Mesodermal cell (in vitro differentiated cells): ENCODE measurements at regions not wholly inside any gene's neighbourhood (a gene's known extent, or its start where the extent isn't known, plus 50 kb on each side); places are given as distances from the start of the nearest gene placed in this dataset.

ENCODE experiments used
- H3K27ac ChIP-seq: 2 replicates; pipeline ENCODE4 v1.7.0; 2013; ENCODE audit warnings: mild to moderate bottlenecking, low read depth, low read length, moderate library complexity; ENCODE audit not compliant: severe bottlenecking
- H3K36me3 ChIP-seq: 2 replicates; pipeline ENCODE4 v1.7.1; 2013; ENCODE audit warnings: mild to moderate bottlenecking, low read length, moderate library complexity; ENCODE audit not compliant: control insufficient read depth, insufficient read depth
- H3K4me1 ChIP-seq: one replicate; pipeline ENCODE4 v1.7.1; 2013; ENCODE audit warnings: mild to moderate bottlenecking, low read length; ENCODE audit not compliant: insufficient read depth, control insufficient read depth, poor library complexity, severe bottlenecking
- H3K4me3 ChIP-seq: 2 replicates; pipeline ENCODE4 v1.7.0; 2013; ENCODE audit warnings: low read length, control low read depth, mild to moderate bottlenecking; ENCODE audit not compliant: insufficient read depth, poor library complexity, severe bottlenecking; ENCODE audit errors: extremely low read depth
- H3K9me3 ChIP-seq: 2 replicates; pipeline ENCODE4 v1.7.1; 2013; ENCODE audit warnings: mild to moderate bottlenecking, low read length, moderate library complexity; ENCODE audit not compliant: control insufficient read depth
- WGBS, 2 experiments: methylation state at CpG; one replicate each; pipeline ENCODE4 v1.1.5; 2013; ENCODE audit warnings: missing lambda C conversion rate in 2 of 2; ENCODE audit not compliant: insufficient coverage in 2 of 2; 5-methylcytosine and 5-hydroxymethylcytosine counted together

- 60 to 94% methylated on average over 1 to 2 of the region's 7 CpGs for WGBS, 2 experiments
- no peak overlapping the region for H3K4me3 ChIP-seq
- H3K9me3 ChIP-seq: no peaks in the 10 kb centered on the region
- peaks cover 12% of the 10 kb centered on the region for H3K4me1 ChIP-seq
- H3K27ac ChIP-seq: no peak overlapping the region
- H3K36me3 ChIP-seq: no peaks in the 10 kb centered on the region
Observed at GRCh38 chr6:165822501-165822900, 159.5 kb upstream of the PDE10A start.

DNA sequence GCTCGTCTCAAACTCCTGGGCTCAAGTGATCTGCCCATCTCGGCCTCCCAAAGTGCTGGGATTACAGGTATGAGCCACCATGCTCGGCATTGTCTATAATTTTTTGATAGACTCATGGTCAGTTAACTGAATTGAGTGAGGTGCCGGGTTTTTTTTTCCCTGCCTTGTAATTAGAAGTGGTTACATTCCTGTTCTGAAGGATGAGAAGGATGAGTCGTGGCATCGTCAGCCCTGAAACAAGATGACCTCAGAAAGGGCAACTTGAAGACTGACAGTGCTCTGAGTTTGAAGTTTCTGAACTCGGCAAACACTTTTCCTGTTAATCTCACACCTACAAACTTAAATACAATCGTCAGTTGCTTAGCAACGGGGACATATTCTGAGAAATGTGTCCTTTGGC lies 158.7 kb upstream of the PDE10A start:
- no peak overlapping the region for H3K27ac ChIP-seq
- 87% methylated on average over 5 to 6 of the region's 9 CpGs for WGBS, 2 experiments

DNA sequence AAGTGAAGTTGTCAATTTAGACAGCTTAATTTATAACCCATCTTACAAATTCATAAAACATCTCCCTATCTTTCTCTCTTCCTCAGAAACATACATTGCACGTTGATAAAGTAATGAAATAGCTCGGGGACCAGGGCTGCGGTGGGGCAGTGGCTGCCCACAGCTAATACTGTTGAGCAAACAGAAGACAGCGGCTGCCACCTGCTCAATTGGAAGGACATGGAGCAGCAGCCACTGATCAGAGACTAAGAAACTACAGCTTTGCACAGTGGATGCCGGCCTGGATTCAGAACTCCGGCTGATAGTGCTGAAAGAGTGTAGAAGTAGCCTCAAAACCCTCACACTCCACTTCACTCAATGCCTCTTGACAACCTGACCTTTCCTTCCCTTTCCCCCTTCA lies 157.9 kb upstream of the PDE10A start:
- Histone ChIP-seq H3K4me3 (no peak overlapping the region), H3K9me3 (no peaks in the 10 kb centered on the region), H3K36me3 (no peaks in the 10 kb centered on the region), H3K4me1 (peaks cover 12% of the 10 kb centered on the region), H3K27ac (no peak overlapping the region)
- 83 to 87% methylated on average over 4 to 5 of the region's 6 CpGs for WGBS, 2 experiments

More for the DNA sequence above, 158.7 kb upstream of the PDE10A start:
- H3K4me3 ChIP-seq: no peak overlapping the region
- no peaks in the 10 kb centered on the region for H3K36me3 ChIP-seq
- peaks cover 12% of the 10 kb centered on the region for H3K4me1 ChIP-seq
- H3K9me3 ChIP-seq: no peaks in the 10 kb centered on the region

DNA sequence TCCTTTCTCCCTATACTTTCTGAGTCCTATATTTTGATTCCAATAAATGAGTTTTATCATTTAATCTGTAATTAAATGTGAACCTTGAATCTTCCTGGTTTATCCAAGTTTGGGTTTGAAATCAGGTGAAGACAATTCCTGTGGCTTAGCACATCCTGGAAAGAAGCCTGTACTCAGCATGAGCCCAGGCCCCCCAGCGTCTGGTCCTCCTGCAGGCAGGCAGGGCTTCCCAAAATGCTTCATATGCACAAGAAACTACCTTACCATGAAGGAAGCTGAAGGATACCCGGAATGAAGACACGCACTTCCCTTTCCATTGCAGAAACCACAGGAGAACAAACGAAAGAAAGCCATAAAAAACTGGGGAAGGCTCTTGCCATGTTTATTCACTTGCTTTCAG lies 157.4 kb upstream of the PDE10A start:
- H3K27ac ChIP-seq: no peak overlapping the region
- H3K4me3 ChIP-seq: no peak overlapping the region
- H3K36me3 ChIP-seq: no peaks in the 10 kb centered on the region
- H3K4me1 ChIP-seq: peaks cover 12% of the 10 kb centered on the region
- 27 to 47% methylated on average over 3 to 4 of the region's 4 CpGs for WGBS, 2 experiments
- no peaks in the 10 kb centered on the region for H3K9me3 ChIP-seq

GRCh38 chr6:165819394-165819793 lies 156.4 kb upstream of the PDE10A start:
- 53 to 61% methylated on average over 19 to 21 of the region's 21 CpGs for WGBS, 2 experiments
- H3K9me3 ChIP-seq: no peaks in the 10 kb centered on the region

DNA sequence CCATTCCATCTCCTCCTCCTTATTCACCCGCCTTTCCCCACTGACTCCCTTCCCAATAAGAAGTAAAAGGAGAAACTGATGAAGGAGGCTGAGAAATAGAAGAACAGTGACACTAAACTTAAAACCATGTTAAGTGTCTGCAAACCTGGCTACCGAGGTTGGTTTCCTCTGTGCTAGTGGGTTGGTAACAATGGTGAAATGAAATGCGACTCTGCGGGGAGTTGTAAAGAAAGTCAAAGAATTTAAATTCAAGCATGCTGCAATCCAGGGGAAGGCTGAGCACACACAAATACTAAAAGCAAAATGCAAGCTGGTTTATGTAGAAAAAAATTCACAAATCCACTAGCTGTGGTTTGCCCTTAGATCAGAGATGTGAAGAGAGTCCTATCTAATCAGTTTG lies 155.2 kb upstream of the PDE10A start:
- no peaks in the 10 kb centered on the region for H3K36me3 ChIP-seq
- H3K9me3 ChIP-seq: no peaks in the 10 kb centered on the region
- no peak overlapping the region for H3K4me3 ChIP-seq
- no peak overlapping the region for H3K27ac ChIP-seq
- H3K4me1 ChIP-seq: peaks cover 8% of the 10 kb centered on the region
- WGBS, 2 experiments: 17 to 20% methylated on average over 1 of the region's 4 CpGs

More at GRCh38 chr6:165819394-165819793, 156.4 kb upstream of the PDE10A start:
- no peaks in the 10 kb centered on the region for H3K36me3 ChIP-seq
- H3K27ac ChIP-seq: no peak overlapping the region
- peaks cover 12% of the 10 kb centered on the region for H3K4me1 ChIP-seq
- no peak overlapping the region for H3K4me3 ChIP-seq

DNA sequence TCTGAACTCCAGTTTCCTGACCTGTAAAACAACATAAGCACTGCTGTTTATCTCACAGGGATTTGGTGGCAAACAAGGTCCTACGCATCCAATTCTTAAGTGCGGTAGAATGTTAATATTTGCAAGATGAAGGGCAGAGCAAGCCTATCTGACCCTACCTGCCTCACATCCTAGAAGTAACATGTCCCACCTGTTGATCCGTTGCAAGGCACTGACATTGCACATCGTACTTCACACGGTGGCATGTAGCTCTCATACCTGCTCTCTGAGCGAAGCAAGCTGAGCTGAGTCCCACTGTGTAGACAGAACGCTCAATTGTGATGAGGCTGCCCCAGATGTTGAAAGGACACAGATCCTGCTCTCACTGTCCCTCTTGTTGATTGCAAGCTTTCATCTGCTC lies 154.7 kb upstream of the PDE10A start:
- no peak overlapping the region for H3K27ac ChIP-seq
- 81 to 86% methylated on average over 5 to 7 of the region's 7 CpGs for WGBS, 2 experiments
- no peaks in the 10 kb centered on the region for H3K36me3 ChIP-seq
- no peak overlapping the region for H3K4me3 ChIP-seq
- H3K4me1 ChIP-seq: peaks cover 8% of the 10 kb centered on the region
- no peaks in the 10 kb centered on the region for H3K9me3 ChIP-seq

DNA sequence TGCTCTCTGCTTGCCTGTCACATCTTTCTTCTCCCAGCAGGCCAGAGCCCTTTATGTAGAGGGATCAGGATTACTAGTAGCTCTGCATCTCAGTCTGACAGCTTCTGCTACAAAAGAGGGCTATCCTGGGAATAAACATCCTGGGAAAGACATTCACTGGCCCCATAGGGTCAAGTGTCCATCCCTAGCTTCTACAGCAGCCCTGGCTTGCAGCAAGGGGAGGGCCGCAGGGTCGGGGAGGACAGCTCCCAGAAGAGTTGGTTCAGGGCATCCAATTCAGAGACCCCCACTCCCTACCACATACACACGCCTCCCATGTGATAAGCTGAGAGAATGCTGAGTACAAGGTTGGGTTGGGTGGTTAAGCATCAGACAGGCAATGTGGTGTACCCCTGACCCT lies 154.1 kb upstream of the PDE10A start:
- Histone ChIP-seq H3K4me3 (no peak overlapping the region), H3K27ac (no peak overlapping the region), H3K36me3 (no peaks in the 10 kb centered on the region), H3K9me3 (no peaks in the 10 kb centered on the region), H3K4me1 (peaks cover 8% of the 10 kb centered on the region)
- no CpG with 5 or more reads among the region's 3 CpGs for WGBS, 2 experiments

DNA sequence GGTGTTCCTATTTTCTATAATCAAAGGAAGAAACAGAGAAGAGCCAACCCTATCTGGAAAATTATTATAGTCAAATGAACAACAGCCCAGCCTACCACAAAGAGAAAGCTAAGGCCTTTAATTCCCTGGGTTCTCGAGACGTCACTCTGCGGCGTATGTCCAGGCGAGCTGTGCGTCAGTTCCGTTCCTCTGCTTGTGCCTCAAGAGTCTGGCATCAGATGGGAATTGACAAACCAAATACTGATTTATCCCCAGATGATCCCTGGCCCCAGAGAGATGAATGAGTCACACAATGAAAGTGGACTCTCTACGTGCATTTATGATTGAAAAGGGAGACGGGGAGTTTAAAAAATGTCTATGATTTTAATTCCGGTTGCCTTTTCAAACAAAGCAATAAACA lies 151.6 kb upstream of the PDE10A start:
- WGBS, 2 experiments: 97 to 99% methylated on average over 9 to 10 of the region's 10 CpGs

GRCh38 chr6:165811512-165811911 lies 148.5 kb upstream of the PDE10A start:
- no peak overlapping the region for H3K27ac ChIP-seq
- H3K36me3 ChIP-seq: no peaks in the 10 kb centered on the region
- H3K4me3 ChIP-seq: no peak overlapping the region
- H3K4me1 ChIP-seq: no peaks in the 10 kb centered on the region
- no peaks in the 10 kb centered on the region for H3K9me3 ChIP-seq
- 89 to 93% methylated on average over 4 to 5 of the region's 7 CpGs for WGBS, 2 experiments

More for the DNA sequence above, 151.6 kb upstream of the PDE10A start:
- Histone ChIP-seq H3K9me3 (no peaks in the 10 kb centered on the region), H3K4me3 (no peak overlapping the region), H3K36me3 (no peaks in the 10 kb centered on the region), H3K4me1 (no peaks in the 10 kb centered on the region), H3K27ac (no peak overlapping the region)

GRCh38 chr6:165808021-165808420 lies 145.0 kb upstream of the PDE10A start:
- Histone ChIP-seq H3K27ac (no peak overlapping the region), H3K4me3 (no peak overlapping the region)
- 93 to 95% methylated on average over 8 to 9 of the region's 10 CpGs for WGBS, 2 experiments

More at GRCh38 chr6:165808021-165808420, 145.0 kb upstream of the PDE10A start:
- H3K4me1 ChIP-seq: no peaks in the 10 kb centered on the region
- no peaks in the 10 kb centered on the region for H3K36me3 ChIP-seq
- no peaks in the 10 kb centered on the region for H3K9me3 ChIP-seq
